ENCODE measurements at regions not wholly inside any gene's neighbourhood (a gene's known extent, or its start where the extent isn't known, plus 50 kb on each side); places are given as distances from the start of the nearest gene placed in this dataset.

DNA sequence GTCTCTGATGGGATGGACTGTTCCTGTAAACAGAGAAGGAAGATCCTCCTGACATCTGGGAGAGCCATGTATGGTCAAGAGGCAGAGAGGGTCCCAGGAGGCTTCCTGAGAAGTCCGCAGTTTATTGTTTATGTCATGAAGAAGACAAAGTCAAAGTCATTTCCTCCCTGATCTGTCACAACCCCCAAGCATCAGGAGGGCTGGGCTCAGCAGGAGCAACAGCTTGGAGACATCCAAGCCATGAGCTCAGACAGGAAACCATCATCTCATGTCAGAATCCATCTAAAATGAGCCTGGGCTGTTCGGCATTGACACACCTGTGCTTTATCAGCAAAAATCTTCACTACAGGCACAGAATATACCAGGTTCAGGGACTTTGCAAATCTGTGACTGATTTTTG, 325.0 kb upstream of the MSX2 start:
- no peak for TF ChIP-seq CTCF (IDR thresholded peaks at IDR 0.05; ENCODE audit: insufficient read depth, missing control alignments)
- DNase-seq (ENCODE audit: insufficient read length, low spot score) = no peak

DNA sequence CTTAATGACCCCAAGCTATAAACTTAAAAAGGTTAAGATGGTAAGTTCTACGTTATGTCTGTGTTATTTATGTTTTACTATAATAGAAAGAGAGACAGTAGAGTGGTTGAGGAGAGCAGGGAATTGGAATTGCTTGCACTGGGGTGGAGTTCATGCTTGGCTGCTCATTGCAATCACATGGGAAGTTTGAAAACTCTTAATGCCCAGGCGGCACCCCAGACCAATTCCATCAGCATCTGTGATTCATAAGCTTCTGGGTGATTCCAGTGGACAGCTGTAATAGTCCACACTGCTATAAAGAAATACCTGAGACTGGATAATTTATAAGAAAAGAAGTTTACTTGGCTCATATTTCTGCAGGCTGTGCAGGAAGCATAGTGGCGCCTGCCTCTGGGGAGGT, 323.9 kb upstream of the MSX2 start:
- no peak for FAIRE-seq

More for the DNA sequence above, 325.0 kb upstream of the MSX2 start:
- FAIRE-seq = no peak

DNA sequence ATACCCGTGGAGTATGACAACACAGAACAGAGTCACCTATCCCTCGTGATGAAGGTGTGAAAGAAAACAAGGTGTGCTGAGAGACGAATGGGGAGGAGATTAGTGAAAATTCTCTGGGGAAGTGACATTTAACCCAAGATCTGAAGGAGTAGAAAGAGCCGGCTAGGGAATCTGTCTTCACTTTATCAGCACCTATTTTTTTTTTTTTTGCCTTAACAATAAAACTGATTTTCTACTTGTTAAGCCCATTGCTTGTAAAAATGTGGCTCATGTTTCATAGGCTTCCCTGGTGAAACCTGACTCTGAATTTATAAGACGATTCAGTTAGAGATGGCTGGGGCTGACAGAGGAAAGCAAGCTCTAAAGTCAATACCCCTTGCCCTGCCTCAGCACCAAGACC, 322.6 kb upstream of the MSX2 start:
- FAIRE-seq (no peak), DNase-seq (ENCODE audit: insufficient read length, low spot score) (no peak)
- no peak for TF ChIP-seq CTCF (IDR thresholded peaks at IDR 0.05; ENCODE audit: insufficient read depth, missing control alignments)

More for the DNA sequence above, 323.9 kb upstream of the MSX2 start:
- TF ChIP-seq CTCF (IDR thresholded peaks at IDR 0.05; ENCODE audit: insufficient read depth, missing control alignments) = no peak
- DNase-seq (ENCODE audit: insufficient read length, low spot score) = no peak

- DNase-seq (ENCODE audit: insufficient read length, low spot score) (no peak), FAIRE-seq (no peak)
- no peak for TF ChIP-seq CTCF (IDR thresholded peaks at IDR 0.05; ENCODE audit: insufficient read depth, missing control alignments)
These were observed 322.1 kb upstream of the MSX2 start for GRCh38 chr5:174402222-174402812.

DNA sequence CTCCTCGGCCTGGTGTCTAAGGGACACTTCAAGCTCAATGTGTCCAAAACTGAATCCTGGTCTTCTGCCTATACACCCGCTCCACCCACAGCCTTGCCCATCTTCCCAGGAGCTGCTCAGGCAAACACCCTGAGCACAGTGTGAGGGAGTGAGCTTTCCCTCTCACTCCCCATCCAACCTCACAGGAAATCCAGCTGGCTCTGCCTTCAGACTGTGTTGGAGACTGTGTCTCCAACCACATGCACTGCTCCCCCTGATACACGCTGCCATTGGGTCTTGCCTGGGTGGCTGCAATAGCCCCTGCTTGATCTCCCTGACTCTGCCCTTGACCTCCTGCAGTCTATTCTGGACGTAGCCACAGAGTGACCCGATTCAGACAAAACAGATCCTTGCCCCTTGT, 319.5 kb upstream of the MSX2 start:
- TF ChIP-seq CTCF (IDR thresholded peaks at IDR 0.05; ENCODE audit: insufficient read depth, missing control alignments) = no peak
- DNase-seq (ENCODE audit: insufficient read length, low spot score) = no peak
- no peak for FAIRE-seq

- peak; percentile 14 for TF ChIP-seq CTCF (IDR thresholded peaks at IDR 0.05; ENCODE audit: insufficient read depth, missing control alignments)
- FAIRE-seq (no peak), DNase-seq (ENCODE audit: insufficient read length, low spot score) (no peak)
These were observed 315.3 kb upstream of the MSX2 start for GRCh38 chr5:174409070-174409469.

DNA sequence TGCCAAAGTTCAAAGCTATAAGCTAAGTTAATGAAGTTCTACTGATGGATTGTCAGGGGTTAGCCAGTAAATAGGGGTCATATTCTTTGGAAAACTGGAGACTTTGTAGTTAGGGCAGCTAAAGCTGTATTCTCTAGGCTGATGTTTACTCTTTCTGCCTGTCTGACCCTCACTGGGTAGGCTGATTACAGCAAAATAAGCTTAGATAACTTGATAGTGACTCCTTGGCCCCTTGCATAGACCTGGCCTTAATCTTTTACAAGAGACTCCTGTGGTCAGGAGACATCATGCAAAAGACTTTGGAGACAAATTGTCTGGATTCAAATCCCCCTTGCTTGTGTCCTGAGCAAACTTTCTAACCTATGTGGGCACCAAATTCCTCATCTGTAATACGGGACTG, 314.4 kb upstream of the MSX2 start:
- DNase-seq (ENCODE audit: insufficient read length, low spot score) (no peak), FAIRE-seq (no peak)
- TF ChIP-seq CTCF (IDR thresholded peaks at IDR 0.05; ENCODE audit: insufficient read depth, missing control alignments) = no peak

Data from D721Med (cell line).